Fibroblast of skin of back (primary cell): ENCODE measurements at regions not wholly inside any gene's neighbourhood (a gene's known extent, or its start where the extent isn't known, plus 50 kb on each side); places are given as distances from the start of the nearest gene placed in this dataset.

Source experiments
- DNase-seq: peaks from one replicate; pipeline ENCODE4 v3.0.0-alpha.2; 2013

GRCh38 chr2:144333143-144333555, 186.8 kb downstream of the ZEB2 start:
- DNase-seq = no peak

DNA sequence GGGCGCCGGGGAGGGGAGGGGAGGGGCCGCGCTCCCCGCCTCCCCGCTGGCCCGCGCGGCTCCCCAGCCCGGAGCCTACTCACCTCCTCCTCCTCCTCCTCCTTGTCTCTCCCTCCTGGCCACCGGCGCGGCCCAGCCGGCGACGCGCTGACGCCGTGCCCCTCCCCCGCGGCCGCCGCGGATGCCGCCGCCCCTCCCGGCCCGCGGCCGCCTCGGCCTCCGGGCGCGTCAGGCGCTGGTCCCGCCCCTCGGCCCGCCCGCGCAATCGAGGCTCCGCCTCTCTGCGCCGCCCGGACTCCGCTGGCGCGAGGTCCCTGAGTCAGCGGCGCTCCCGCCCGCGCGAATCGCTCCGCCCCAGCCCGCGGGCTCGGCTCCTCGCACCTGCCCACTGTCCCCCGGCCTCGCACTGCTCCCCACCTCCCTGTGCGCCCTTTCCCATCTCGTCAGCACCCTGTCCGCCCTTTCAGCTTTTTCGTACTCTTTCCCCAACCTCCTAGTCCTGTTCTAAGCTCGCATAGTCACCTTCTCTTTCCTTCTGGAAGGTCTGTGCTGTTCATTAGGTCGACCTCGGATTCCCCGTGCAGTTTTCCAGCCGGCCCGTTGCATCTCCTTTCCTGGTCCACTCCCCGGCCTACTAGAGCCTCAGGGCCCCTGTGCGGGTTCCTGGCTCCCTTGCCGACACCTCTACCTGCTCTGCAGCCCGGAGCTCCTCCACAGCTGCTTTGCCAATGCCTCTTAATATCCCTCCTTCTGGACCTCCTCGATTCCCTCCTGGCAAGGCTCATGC, 187.4 kb downstream of the ZEB2 start:
- DNase-seq = peak; percentile 88

DNA sequence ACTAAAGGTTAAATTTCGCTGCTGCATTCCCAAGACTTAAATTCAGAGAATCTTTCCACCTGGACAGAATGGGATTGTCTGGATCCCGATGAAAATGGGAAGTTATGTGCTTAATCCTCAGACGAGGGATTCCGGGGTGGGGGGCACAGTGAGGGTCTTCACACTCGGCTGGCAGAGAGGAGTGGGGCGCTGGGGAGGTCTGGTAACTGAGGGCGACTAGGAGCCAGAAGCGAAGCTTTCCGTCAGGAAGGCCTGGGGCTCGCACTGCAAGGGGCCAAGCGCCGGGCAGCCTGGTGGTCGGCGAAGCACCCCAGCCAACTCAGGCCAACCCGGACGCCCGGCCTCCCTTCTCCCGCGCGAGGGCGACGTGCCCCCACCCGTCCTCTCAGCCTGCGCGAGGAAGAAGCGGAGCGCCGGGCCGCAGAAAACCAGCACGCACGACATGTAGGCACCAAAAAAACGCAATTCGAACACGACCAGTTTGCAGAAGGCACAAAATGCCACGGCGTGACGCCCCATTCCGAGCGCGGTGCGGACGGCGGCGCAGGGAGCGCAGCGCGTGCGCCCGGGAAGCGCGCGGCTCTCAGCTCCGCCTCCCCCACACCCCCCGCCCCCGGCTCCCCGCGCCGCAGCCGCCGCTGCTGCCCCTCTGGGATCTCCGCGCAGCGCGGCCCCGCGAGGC, 188.1 kb downstream of the ZEB2 start:
- DNase-seq = no peak

DNA sequence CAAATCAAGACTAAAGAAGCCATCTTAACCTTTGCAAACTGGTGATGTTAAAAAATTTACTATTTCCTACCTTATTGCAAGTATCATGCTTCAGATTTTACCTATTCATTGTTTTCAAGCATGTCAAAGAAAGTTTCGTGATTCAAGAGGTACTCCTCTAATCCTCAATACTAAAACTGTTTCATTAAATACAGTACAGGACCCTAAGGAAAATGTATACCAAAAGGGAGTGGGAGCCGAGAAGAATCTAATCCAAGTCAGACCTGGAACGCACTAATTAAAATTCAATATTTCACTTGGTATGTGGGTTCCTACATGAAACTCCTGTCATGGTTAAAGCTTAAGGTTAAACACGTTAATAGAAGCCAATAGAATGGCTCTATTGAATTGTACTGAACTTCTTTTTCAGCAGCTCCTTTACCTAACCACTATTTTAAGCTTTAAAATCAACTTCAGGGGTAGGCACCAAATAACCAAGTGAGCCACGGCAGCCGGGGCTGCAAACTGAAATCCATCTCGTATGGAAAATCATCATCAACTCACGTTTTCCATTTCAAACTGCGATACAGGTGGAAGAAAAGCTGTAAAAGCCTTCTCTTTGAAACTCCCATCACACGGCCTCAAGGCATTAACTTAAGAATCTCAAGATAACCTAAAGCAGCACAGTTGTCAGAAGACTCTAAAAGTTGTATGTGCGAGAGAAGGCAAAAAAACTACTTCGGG, 188.8 kb downstream of the ZEB2 start:
- DNase-seq = no peak

DNA sequence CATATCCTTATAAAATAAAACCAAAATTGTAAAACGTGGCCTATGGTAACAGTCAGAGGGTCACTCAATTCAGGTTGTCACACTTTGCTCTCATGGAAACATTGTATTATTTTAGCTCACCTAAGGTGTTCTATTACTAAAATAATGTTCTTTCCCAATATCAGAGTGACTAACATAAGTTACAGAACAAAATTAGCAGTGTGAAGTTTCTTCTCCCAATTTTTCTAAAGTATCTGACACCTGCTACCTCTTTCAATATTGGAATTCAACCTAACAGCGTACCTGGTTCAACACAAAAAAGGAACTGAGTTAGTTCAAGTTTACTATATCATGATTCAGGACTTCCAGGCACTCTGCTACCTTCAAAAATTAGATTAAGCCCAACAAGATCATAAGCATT, 190.4 kb downstream of the ZEB2 start:
- no peak for DNase-seq

- DNase-seq = no peak
Measured at GRCh38 chr2:144328938-144329337, 191.0 kb downstream of the ZEB2 start.

DNA sequence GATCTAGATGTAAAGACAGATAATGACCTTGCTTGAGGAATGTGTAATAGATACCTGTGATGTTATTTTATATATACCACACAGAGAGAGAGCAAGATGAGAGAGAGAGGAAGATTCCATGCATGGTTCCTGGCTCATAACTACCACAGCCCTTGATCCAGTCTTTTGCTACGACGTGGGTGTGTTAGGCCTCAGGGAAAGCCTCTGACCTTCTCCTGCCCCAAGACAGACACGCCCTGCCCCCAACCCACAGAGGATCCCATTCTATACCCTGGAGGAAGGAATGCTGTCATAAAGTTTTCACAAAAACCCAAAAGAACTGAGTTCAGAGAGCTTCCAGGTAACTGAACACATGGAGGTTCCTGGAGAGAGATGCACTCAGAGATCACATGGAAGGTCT, 193.1 kb downstream of the ZEB2 start:
- DNase-seq = no peak

- DNase-seq = peak; percentile 39
Measured at GRCh38 chr2:144325086-144325485, 194.8 kb downstream of the ZEB2 start.

- DNase-seq = no peak
Measured at GRCh38 chr2:144324446-144325045, 195.4 kb downstream of the ZEB2 start.

- DNase-seq = no peak
Measured at GRCh38 chr2:144323946-144324345, 196.0 kb downstream of the ZEB2 start.

DNA sequence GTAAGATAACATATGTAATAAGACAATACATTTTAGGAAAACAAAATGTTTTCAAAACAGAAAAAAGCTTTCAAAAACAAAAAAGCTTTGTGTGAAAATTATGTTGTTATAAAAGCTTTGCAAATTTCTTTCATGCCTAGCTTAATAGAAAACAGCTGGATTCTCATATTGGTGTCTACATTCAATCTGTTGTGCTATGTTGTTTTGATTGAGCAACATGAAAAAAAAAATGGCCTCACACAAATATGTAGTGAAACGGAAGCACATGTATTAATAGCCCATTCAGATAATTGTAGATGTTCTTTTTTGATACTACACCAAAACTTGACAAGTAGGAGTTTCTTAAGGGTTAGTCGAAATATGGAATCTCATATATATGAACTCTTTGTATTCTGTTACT, 197.5 kb downstream of the ZEB2 start:
- DNase-seq = peak; percentile 21

GRCh38 chr2:144320491-144320890, 199.4 kb downstream of the ZEB2 start:
- DNase-seq = peak; percentile 62

DNA sequence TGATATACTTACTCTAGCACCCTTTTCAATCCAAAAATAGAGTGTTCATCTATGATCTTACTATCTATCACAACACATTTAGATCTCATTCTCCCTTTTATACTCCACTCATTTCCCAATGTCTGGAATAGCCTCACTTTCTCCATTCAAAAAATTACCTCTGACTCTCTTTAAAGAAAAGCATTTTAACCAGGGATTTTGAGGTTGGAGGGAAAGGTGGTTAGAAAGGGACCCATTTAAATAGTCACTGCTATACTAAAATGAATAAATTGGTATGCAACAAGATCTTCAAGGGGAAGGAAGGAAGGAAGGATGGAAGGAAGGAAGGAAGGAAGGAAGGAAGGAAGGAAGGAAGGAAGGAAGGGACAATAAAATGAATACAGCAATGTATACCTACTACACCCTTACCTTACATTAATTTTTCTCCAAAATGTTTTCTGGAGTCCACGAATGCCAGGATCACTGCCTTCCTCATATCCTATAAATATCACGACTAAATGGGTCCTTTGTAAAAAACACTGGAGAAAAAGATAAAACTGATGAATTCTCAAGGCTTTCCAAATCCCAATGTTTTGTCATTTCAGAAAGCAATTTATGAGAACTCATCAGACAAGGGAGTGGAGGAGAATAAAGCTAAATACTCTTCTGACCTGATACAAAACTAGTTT, 202.7 kb downstream of the ZEB2 start:
- DNase-seq = no peak

GRCh38 chr2:144310889-144311608, 208.9 kb downstream of the ZEB2 start:
- DNase-seq = no peak

DNA sequence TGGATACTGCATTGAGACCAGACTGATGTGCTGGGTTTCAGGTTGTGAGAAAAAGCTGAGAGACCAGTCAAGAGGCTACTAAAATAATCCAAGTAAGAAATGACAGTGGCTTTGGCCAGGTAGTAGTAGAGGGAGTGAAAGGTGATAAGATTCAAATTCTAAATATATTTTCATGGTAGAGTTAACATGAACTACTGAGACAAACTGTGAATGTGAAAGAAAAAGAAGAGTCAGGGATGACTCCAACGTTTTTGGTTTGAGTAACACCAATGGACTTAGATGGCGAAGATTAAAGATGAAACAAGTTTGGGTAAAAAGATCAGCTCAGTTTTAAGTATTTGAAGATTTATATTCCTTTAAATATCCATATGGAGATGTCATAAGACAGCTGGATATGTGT, 209.4 kb downstream of the ZEB2 start:
- DNase-seq = no peak

DNA sequence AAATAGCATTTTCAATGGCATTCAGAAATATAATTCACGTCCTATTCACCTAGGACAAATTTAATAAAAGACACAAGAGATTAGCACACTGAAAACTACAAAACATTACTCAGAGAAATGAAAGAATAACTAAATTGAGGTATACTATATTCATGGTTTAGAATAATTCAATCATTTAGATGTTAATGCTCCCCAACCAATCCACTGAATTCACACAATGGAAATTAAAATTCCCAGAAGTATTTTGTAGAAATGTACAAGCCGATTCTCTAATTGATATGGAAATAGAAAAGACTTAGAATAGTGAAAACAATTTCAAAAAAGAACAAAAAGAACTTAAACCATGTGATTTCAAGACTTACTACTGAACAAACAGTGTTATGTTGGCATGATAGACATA, 212.2 kb downstream of the ZEB2 start:
- DNase-seq = no peak

DNA sequence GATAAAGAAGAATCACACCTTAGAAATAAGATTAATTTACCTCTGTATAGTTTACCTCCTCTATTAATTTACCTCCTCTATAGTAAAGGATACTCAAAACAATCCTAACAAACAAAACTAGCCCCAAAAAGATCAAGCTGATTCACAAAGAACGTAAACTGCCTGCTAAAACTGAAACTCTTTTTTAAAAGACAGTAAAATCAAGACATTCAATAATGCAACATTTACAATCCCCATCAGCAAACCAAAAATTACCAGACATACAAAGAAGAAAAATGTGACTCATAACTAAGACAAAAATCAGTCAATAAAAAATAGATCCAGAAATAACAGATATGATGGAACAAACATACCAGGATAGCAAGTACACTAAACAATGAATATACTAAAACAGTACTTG, 215.7 kb downstream of the ZEB2 start:
- DNase-seq = no peak

DNA sequence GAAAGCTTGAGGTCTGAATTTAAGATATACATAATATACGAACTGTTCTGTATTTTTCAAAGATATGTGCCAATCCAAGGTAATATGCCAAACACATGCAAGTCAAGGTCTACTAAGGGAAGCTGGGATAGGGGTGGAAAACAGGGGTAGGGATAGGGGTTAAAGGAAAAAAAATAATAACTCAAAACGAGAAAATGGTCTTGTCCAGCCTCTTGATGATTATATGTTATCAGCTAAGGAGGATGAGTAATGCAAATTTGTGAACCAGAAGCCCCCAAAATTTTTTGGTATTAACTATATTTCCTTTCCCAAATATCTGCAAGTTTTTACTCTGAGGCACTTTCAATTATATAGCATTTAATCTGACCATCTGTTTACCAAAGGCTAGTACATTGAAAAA, 219.3 kb downstream of the ZEB2 start:
- no peak for DNase-seq

DNA sequence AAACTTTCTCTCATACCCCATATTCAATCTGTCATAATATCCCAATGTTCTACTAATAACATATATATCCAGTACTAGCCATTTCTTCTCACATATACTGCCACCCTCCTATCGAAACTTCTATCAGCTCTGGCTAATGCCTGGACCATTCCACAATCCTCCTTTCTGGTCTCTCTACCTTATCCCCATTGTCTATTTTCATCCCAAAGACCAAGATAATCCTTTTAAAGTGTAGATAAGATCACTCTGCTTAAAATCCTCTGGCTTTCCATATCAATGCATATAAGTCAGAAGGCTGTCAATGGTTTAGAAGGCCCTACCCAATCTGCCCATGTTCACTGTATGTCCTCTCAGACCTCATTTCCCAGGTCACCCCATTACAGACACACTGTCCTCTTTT, 229.6 kb downstream of the ZEB2 start:
- no peak for DNase-seq

GRCh38 chr2:144288438-144288837, 231.5 kb downstream of the ZEB2 start:
- DNase-seq = peak; percentile 53

GRCh38 chr2:144285324-144285723, 234.6 kb downstream of the ZEB2 start:
- DNase-seq = no peak

DNA sequence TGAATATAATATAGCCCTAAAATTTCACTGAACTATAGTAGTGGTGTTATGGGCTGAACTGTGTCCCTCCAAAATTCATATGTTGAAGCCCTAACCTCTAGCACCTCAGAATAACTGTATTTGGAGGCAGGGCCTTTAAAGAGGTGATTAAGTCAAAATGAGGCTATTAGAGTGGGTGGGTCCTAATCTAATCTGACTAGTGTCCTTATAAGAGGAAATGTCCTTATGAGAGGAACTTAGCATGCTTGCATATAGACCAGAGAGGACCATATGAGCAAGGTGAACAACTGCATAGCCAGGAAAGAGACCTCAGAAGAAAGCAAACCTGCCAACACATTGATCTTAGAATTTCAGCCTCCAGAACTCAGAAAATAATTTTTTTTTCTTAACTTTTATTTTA, 238.4 kb downstream of the ZEB2 start:
- no peak for DNase-seq
